Chondrocyte (in vitro differentiated cells): ENCODE measurements at regions not wholly inside any gene's neighbourhood (a gene's known extent, or its start where the extent isn't known, plus 50 kb on each side); places are given as distances from the start of the nearest gene placed in this dataset.

Source experiments
- DNase-seq: peaks from one replicate; pipeline ENCODE4 v3.0.0; 2021; ENCODE audit warnings: mixed read lengths, low spot score
- H3K27ac Mint-ChIP-seq: one replicate; pipeline ENCODE4 v1.8.0; 2021; ENCODE audit warnings: mild to moderate bottlenecking, moderate library complexity, mixed read lengths; ENCODE audit not compliant: unreplicated experiment
- H3K27me3 Mint-ChIP-seq: 2 replicates; pipeline ENCODE4 v1.8.0; 2021; ENCODE audit warnings: low read depth, mixed read lengths
- H3K36me3 Mint-ChIP-seq: 2 replicates; pipeline ENCODE4 v1.8.0; 2021; ENCODE audit warnings: low read depth, mixed read lengths
- H3K4me1 Mint-ChIP-seq: 2 replicates; pipeline ENCODE4 v1.8.0; 2021; ENCODE audit warnings: low read depth, mild to moderate bottlenecking, mixed read lengths
- H3K4me3 Mint-ChIP-seq: one replicate; pipeline ENCODE4 v1.8.0; 2021; ENCODE audit warnings: mild to moderate bottlenecking, moderate library complexity, mixed read lengths; ENCODE audit not compliant: unreplicated experiment
- H3K9me3 Mint-ChIP-seq: 2 replicates; pipeline ENCODE4 v1.8.0; 2021; ENCODE audit warnings: low read depth, mixed read lengths
- CTCF ChIP-seq: fragments of 200-600 bp; sonication (generic); IDR thresholded peaks from 2 replicates; pipeline ENCODE4 v1.5.0; 2021; ENCODE audit warnings: antibody characterized with exemption, mild to moderate bottlenecking, moderate library complexity

- no peak overlapping the region for H3K4me3 Mint-ChIP-seq
- H3K27me3 Mint-ChIP-seq: no peaks in the 10 kb centered on the region
- no peaks in the 10 kb centered on the region for H3K4me1 Mint-ChIP-seq
- TF ChIP-seq CTCF: no peak
- peaks cover 2% of the 10 kb centered on the region for H3K9me3 Mint-ChIP-seq
- no peaks in the 10 kb centered on the region for H3K36me3 Mint-ChIP-seq
- DNase-seq: no peak
- no peak overlapping the region for H3K27ac Mint-ChIP-seq
Observed at GRCh38 chr2:117126656-117127055, 687.8 kb upstream of the DDX18 start.

GRCh38 chr2:117127680-117128079 is 686.8 kb upstream of the DDX18 start:
- no peak overlapping the region for H3K4me3 Mint-ChIP-seq
- no peak for DNase-seq
- no peaks in the 10 kb centered on the region for H3K36me3 Mint-ChIP-seq
- H3K27ac Mint-ChIP-seq: no peak overlapping the region
- H3K27me3 Mint-ChIP-seq: no peaks in the 10 kb centered on the region
- peaks cover 2% of the 10 kb centered on the region for H3K9me3 Mint-ChIP-seq
- TF ChIP-seq CTCF: no peak
- H3K4me1 Mint-ChIP-seq: no peaks in the 10 kb centered on the region

- no peak overlapping the region for H3K27ac Mint-ChIP-seq
- H3K36me3 Mint-ChIP-seq: no peaks in the 10 kb centered on the region
- no peak overlapping the region for H3K4me3 Mint-ChIP-seq
- DNase-seq: no peak
- H3K9me3 Mint-ChIP-seq: peaks cover 2% of the 10 kb centered on the region
- H3K4me1 Mint-ChIP-seq: no peaks in the 10 kb centered on the region
- TF ChIP-seq CTCF: no peak
- H3K27me3 Mint-ChIP-seq: no peaks in the 10 kb centered on the region
Observed at GRCh38 chr2:117128461-117128860, 686.0 kb upstream of the DDX18 start.

GRCh38 chr2:117137371-117137770 is 677.1 kb upstream of the DDX18 start:
- H3K36me3 Mint-ChIP-seq: no peaks in the 10 kb centered on the region
- DNase-seq: no peak
- H3K27ac Mint-ChIP-seq: no peak overlapping the region
- H3K4me1 Mint-ChIP-seq: no peaks in the 10 kb centered on the region
- H3K4me3 Mint-ChIP-seq: no peak overlapping the region
- no peaks in the 10 kb centered on the region for H3K9me3 Mint-ChIP-seq
- no peaks in the 10 kb centered on the region for H3K27me3 Mint-ChIP-seq
- no peak for TF ChIP-seq CTCF

- Mint-ChIP-seq H3K27me3 (no peaks in the 10 kb centered on the region), H3K4me3 (no peak overlapping the region), H3K4me1 (no peaks in the 10 kb centered on the region), H3K9me3 (peaks cover 23% of the 10 kb centered on the region), H3K27ac (no peak overlapping the region), H3K36me3 (no peaks in the 10 kb centered on the region)
- DNase-seq: no peak
- TF ChIP-seq CTCF: no peak
Observed at GRCh38 chr2:117169036-117169765, 645.3 kb upstream of the DDX18 start.
